HG03064 (cell line): ENCODE measurements at regions not wholly inside any gene's neighbourhood (a gene's known extent, or its start where the extent isn't known, plus 50 kb on each side); places are given as distances from the start of the nearest gene placed in this dataset.

Source experiments
- ATAC-seq: cut with Tn5 transposase; IDR thresholded peaks from one replicate; pipeline ENCODE4 v1.9.1; 2021; ENCODE audit warnings: low read depth; ENCODE audit not compliant: unreplicated experiment

GRCh38 chr21:16768096-16768495 is 744.7 kb upstream of the CXADR start:
- ATAC-seq, result no peak

GRCh38 chr21:16770266-16770665 is 742.6 kb upstream of the CXADR start:
- ATAC-seq, result no peak

GRCh38 chr21:16773206-16773605 is 739.6 kb upstream of the CXADR start:
- ATAC-seq, result no peak

- no peak for ATAC-seq
Observed at GRCh38 chr21:16775076-16775475, 737.8 kb upstream of the CXADR start.

- no peak for ATAC-seq
Observed at GRCh38 chr21:16777041-16777720, 735.7 kb upstream of the CXADR start.

GRCh38 chr21:16788584-16788983 is 724.3 kb upstream of the CXADR start:
- no peak for ATAC-seq

GRCh38 chr21:16789636-16790035 is 723.2 kb upstream of the CXADR start:
- no peak for ATAC-seq

- no peak for ATAC-seq
Observed at GRCh38 chr21:16792101-16792500, 720.7 kb upstream of the CXADR start.

GRCh38 chr21:16794950-16795349 is 717.9 kb upstream of the CXADR start:
- no peak for ATAC-seq

- no peak for ATAC-seq
Observed at GRCh38 chr21:16796776-16797175, 716.1 kb upstream of the CXADR start.

- no peak for ATAC-seq
Observed at GRCh38 chr21:16797540-16797939, 715.3 kb upstream of the CXADR start.

- ATAC-seq, result no peak
Observed at GRCh38 chr21:16797966-16798365, 714.9 kb upstream of the CXADR start.

GRCh38 chr21:16800536-16801275 is 712.1 kb upstream of the CXADR start:
- no peak for ATAC-seq

- ATAC-seq, result no peak
Observed at GRCh38 chr21:16811011-16811410, 701.8 kb upstream of the CXADR start.

- no peak for ATAC-seq
Observed at GRCh38 chr21:16811970-16812369, 700.9 kb upstream of the CXADR start.

GRCh38 chr21:16815243-16815642 is 697.6 kb upstream of the CXADR start:
- ATAC-seq, result no peak

- no peak for ATAC-seq
Observed at GRCh38 chr21:16821588-16821987, 691.3 kb upstream of the CXADR start.

GRCh38 chr21:16829532-16829931 is 683.3 kb upstream of the CXADR start:
- no peak for ATAC-seq

GRCh38 chr21:16832791-16833190 is 680.1 kb upstream of the CXADR start:
- ATAC-seq, result no peak

- ATAC-seq, result no peak
Observed at GRCh38 chr21:16834791-16835190, 678.1 kb upstream of the CXADR start.

GRCh38 chr21:16837321-16837720 is 675.5 kb upstream of the CXADR start:
- ATAC-seq, result no peak

GRCh38 chr21:16837721-16838120 is 675.1 kb upstream of the CXADR start:
- no peak for ATAC-seq
